H1 (cell line): ENCODE measurements at regions not wholly inside any gene's neighbourhood (a gene's known extent, or its start where the extent isn't known, plus 50 kb on each side); places are given as distances from the start of the nearest gene placed in this dataset.
"Not testable (repeated sequence)": the region's sequence is repeated elsewhere in the genome, so short reads cannot be mapped to it uniquely, and the experiment has no call there.

Experiments used
- CTCF ChIA-PET: fragments of 300-600 bp; sonication (Branson Sonifier 250); formaldehyde crosslinking; loops from one replicate; lab custom pipeline; 2021; ENCODE audit not compliant: partially characterized antibody; lab: Charles Lee
- POLR2A ChIA-PET: fragments of 300-600 bp; sonication (Branson Sonifier 250); formaldehyde crosslinking; loops from one replicate; lab custom pipeline; 2021; ENCODE audit warnings: inconsistent platforms; ENCODE audit not compliant: partially characterized antibody; lab: Charles Lee
- DNase-seq, 2 experiments: peaks; one replicate each; pipeline versions ENCODE4 v3.0.0 to v3.0.0-alpha.2; 2010 to 2022; ENCODE audit warnings: low spot score in 2 of 2, low read depth in 1 of 2, mixed read lengths in 1 of 2
- FAIRE-seq: peaks from 2 replicates; lab custom pipeline; 2011; peaks lifted over from hg19 to GRCh38; lab: Jason Lieb, UNC
- H2AFZ ChIP-seq: 2 replicates; pipeline ENCODE4 v1.8.1; 2012; ENCODE audit warnings: low read length, inconsistent platforms
- H2AK5ac ChIP-seq: 2 replicates; pipeline ENCODE4 v1.6.1; 2013; ENCODE audit warnings: low read depth, low read length
- H2BK120ac ChIP-seq: replicated peaks from 2 replicates; pipeline ENCODE3; 2013; ENCODE audit warnings: low read depth, low read length, inconsistent platforms
- H2BK12ac ChIP-seq: 2 replicates; pipeline ENCODE4 v1.6.1; 2013; ENCODE audit warnings: low read depth, low read length
- H2BK15ac ChIP-seq: 2 replicates; pipeline ENCODE4 v1.6.1; 2013; ENCODE audit warnings: low read length
- H2BK20ac ChIP-seq: 2 replicates; pipeline ENCODE4 v1.6.1; 2013; ENCODE audit warnings: low read length
- H2BK5ac ChIP-seq: 2 replicates; pipeline ENCODE4 v1.6.1; 2013; ENCODE audit warnings: low read depth, low read length
- H3K14ac ChIP-seq: 2 replicates; pipeline ENCODE4 v1.6.1; 2013; ENCODE audit warnings: inconsistent platforms; ENCODE audit not compliant: insufficient read length
- H3K18ac ChIP-seq: 2 replicates; pipeline ENCODE4 v1.6.1; 2013; ENCODE audit warnings: low read length; ENCODE audit errors: extremely low read depth
- H3K23ac ChIP-seq: 2 replicates; pipeline ENCODE4 v1.6.1; 2013; ENCODE audit warnings: inconsistent platforms; ENCODE audit not compliant: insufficient read length
- H3K23me2 ChIP-seq: 2 replicates; pipeline ENCODE4 v1.6.1; 2013; ENCODE audit warnings: low read depth, low read length
- H3K27ac ChIP-seq: 2 replicates; pipeline ENCODE4 v1.6.1; 2011; ENCODE audit warnings: low read depth, low read length, inconsistent platforms
- H3K27me3 ChIP-seq, 4 experiments: replicated peaks in 1 of 4; 1 replicate in 1 of 4; 2 replicates in 3 of 4; pipeline versions ENCODE4 v1.6.1 to v1.8.1; 2011 to 2013; ENCODE audit warnings: low read length in 3 of 4, mild to moderate bottlenecking in 3 of 4, inconsistent platforms in 2 of 4, mixed read lengths in 2 of 4, moderate library complexity in 1 of 4; ENCODE audit not compliant: control insufficient read depth in 3 of 4, insufficient read depth in 3 of 4; ENCODE audit errors: extremely low read depth in 1 of 4
- H3K36me3 ChIP-seq, 4 experiments: 2 replicates each; pipeline versions ENCODE4 v1.6.1 to v1.8.1; 2011 to 2013; ENCODE audit warnings: mild to moderate bottlenecking in 4 of 4, low read length in 3 of 4, moderate library complexity in 2 of 4, control low read depth in 1 of 4, inconsistent platforms in 1 of 4; ENCODE audit not compliant: insufficient read depth in 4 of 4, control insufficient read depth in 2 of 4
- H3K4ac ChIP-seq: replicated peaks from 2 replicates; pipeline ENCODE3; 2013; ENCODE audit warnings: low read length, low read depth, mixed read lengths, inconsistent platforms; ENCODE audit not compliant: insufficient read length
- H3K4me1 ChIP-seq, 4 experiments: replicated peaks in 1 of 4; 1 replicate in 1 of 4; 2 replicates in 3 of 4; pipeline versions ENCODE4 v1.6.1 to v1.8.1; 2011 to 2013; ENCODE audit warnings: low read length in 3 of 4, inconsistent platforms in 2 of 4, mixed read lengths in 1 of 4; ENCODE audit not compliant: insufficient read depth in 4 of 4, control insufficient read depth in 3 of 4
- H3K4me2 ChIP-seq, 2 experiments: 2 replicates each; pipeline versions ENCODE4 v1.6.1 to v1.8.1; 2011 to 2013; ENCODE audit warnings: low read depth in 2 of 2, low read length in 2 of 2, control low read depth in 1 of 2, inconsistent platforms in 1 of 2, mild to moderate bottlenecking in 1 of 2; ENCODE audit not compliant: insufficient read depth in 1 of 2
- H3K4me3 ChIP-seq, 4 experiments: fragments of 200-600, 300-600 bp in 1 of 4; sonication (generic), shearing (Covaris generic), sonication (Bioruptor Twin) in 1 of 4; 2 replicates each; pipeline versions ENCODE4 v1.5.1 to v1.8.1; 2011 to 2016; ENCODE audit warnings: low read length in 4 of 4, low read depth in 3 of 4, control low read depth in 2 of 4, inconsistent platforms in 2 of 4, mild to moderate bottlenecking in 2 of 4, mixed read lengths in 1 of 4, moderate library complexity in 1 of 4; ENCODE audit not compliant: insufficient read depth in 2 of 4; ENCODE audit errors: extremely low read depth in 1 of 4
- H3K56ac ChIP-seq: replicated peaks from 2 replicates; pipeline ENCODE3; 2013; ENCODE audit warnings: low read depth, mild to moderate bottlenecking, mixed read lengths, low read length, inconsistent platforms; ENCODE audit not compliant: insufficient read length
- H3K79me1 ChIP-seq: 2 replicates; pipeline ENCODE4 v1.6.1; 2013; ENCODE audit warnings: low read depth, low read length, control low read depth
- H3K79me2 ChIP-seq, 2 experiments: 2 replicates each; pipeline versions ENCODE4 v1.6.1 to v1.8.1; 2012 to 2013; ENCODE audit warnings: low read length in 2 of 2, mild to moderate bottlenecking in 2 of 2, inconsistent platforms in 1 of 2; ENCODE audit not compliant: insufficient read depth in 2 of 2, control insufficient read depth in 1 of 2
- H3K9ac ChIP-seq, 4 experiments: replicated peaks in 1 of 4; 1 replicate in 1 of 4; 2 replicates in 3 of 4; pipeline versions ENCODE4 v1.6.1 to v1.8.1; 2011 to 2013; ENCODE audit warnings: low read depth in 3 of 4, low read length in 3 of 4, control low read depth in 2 of 4, mild to moderate bottlenecking in 2 of 4, moderate library complexity in 2 of 4, inconsistent platforms in 1 of 4; ENCODE audit errors: extremely low read depth in 1 of 4
- H3K9me3 ChIP-seq, 2 experiments: 2 replicates each; pipeline versions ENCODE4 v1.6.1 to v1.8.1; 2012 to 2013; ENCODE audit warnings: mild to moderate bottlenecking in 2 of 2, moderate library complexity in 2 of 2, control low read depth in 1 of 2, inconsistent platforms in 1 of 2, low read depth in 1 of 2, low read length in 1 of 2, mixed read lengths in 1 of 2; ENCODE audit not compliant: insufficient read depth in 2 of 2
- H4K20me1 ChIP-seq, 2 experiments: replicated peaks in 1 of 2; 2 replicates each; pipeline versions ENCODE3 to v1.8.1; 2011 to 2013; ENCODE audit warnings: inconsistent platforms in 2 of 2, low read length in 2 of 2, mild to moderate bottlenecking in 1 of 2; ENCODE audit not compliant: insufficient read depth in 2 of 2, control insufficient read depth in 1 of 2
- H4K5ac ChIP-seq: 2 replicates; pipeline ENCODE4 v1.6.1; 2013; ENCODE audit warnings: low read length, low read depth, mixed read lengths, inconsistent platforms; ENCODE audit not compliant: insufficient read length
- H4K8ac ChIP-seq: 2 replicates; pipeline ENCODE4 v1.8.0; 2013; ENCODE audit warnings: mild to moderate bottlenecking, moderate library complexity, low read length, inconsistent platforms; ENCODE audit not compliant: insufficient read depth; ENCODE audit errors: extremely low read depth
- H4K91ac ChIP-seq: replicated peaks from 2 replicates; pipeline ENCODE3; 2013; ENCODE audit warnings: low read length, mixed read lengths, inconsistent platforms; ENCODE audit not compliant: insufficient read length
- WGBS, 2 experiments: shearing (Covaris generic) in 1 of 2; methylation state at CpG; one replicate each; pipeline versions ENCODE4 v1.1.6 to v1.1.7; 2013 to 2015; ENCODE audit warnings: low lambda C conversion rate in 2 of 2, mixed read lengths in 2 of 2, inconsistent platforms in 1 of 2, low coverage in 1 of 2, missing lambda C conversion rate in 1 of 2; ENCODE audit not compliant: insufficient replicate concordance in 2 of 2, insufficient coverage in 1 of 2, insufficient read length in 1 of 2; ENCODE audit errors: extremely low coverage in 1 of 2, missing lambda C conversion rate in 1 of 2; 5-methylcytosine and 5-hydroxymethylcytosine counted together

DNA sequence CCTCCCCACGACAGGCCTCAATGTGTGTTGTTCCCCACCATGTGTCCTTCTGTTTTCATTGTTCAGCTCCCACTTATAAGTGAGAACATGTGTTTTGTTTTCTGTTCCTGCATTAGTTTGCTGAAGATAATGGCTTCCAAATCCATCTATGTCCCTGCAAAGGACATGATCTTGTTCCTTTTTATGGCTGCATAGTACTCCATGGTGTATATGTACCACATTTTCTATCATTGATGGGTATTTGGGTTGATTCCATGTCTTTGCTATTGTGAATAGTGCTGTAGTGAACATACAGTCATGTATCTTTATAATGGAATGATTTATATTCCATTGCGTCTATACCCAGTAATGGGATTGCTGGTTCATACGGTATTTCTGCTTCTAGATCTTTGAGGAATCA, 71.5 kb upstream of the RGPD5 start:
- H2AFZ ChIP-seq, H3K23ac ChIP-seq, H3K4me3 ChIP-seq, POLR2A ChIA-PET, H3K4me2 ChIP-seq, H3K79me1 ChIP-seq, H3K4me1 ChIP-seq, H3K27ac ChIP-seq, H3K36me3 ChIP-seq, H2BK120ac ChIP-seq, H3K23me2 ChIP-seq, H3K79me2 ChIP-seq, H3K9me3 ChIP-seq, H3K4ac ChIP-seq, H2BK5ac ChIP-seq, H4K91ac ChIP-seq, DNase-seq, H3K18ac ChIP-seq, FAIRE-seq, H2BK15ac ChIP-seq, H4K20me1 ChIP-seq, H3K56ac ChIP-seq, H4K8ac ChIP-seq, H2AK5ac ChIP-seq, H2BK20ac ChIP-seq, H3K14ac ChIP-seq, H4K5ac ChIP-seq, H3K9ac ChIP-seq, H3K27me3 ChIP-seq, H2BK12ac ChIP-seq: not testable (repeated sequence)
- CTCF ChIA-PET, result interaction anchor here (1.0 to 1.2 kb wide), 2 partner anchors 177 to 499 kb away, joined by 3 read pairs; no protein-coding TSS in a partner anchor
- 93% methylated on average over 3 of the region's 3 CpGs; no CpG with 5 or more reads in 1 of the 2 experiments for WGBS, 2 experiments

DNA sequence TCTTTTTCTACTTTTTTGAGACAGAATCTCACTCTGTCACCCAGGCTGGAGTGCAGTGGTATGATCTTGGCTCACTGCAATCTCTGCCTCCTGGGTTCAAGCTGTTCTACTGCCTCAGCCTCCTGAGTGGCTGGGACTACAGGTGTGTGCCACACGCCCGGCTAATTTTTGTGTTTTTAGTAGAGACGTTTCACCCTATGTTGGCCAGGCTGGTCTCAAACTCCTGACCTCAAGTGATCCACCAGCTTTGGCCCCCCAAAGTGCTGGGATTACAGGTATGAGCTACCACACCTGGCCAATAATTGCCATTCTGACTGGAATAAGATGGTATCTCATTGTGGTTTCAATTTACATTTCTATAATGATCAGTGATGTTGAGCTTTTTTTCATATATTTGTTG, 71.0 kb upstream of the RGPD5 start:
- H4K5ac ChIP-seq, H3K23me2 ChIP-seq, H2BK12ac ChIP-seq, H4K8ac ChIP-seq, H3K4me3 ChIP-seq, H3K9me3 ChIP-seq, H3K23ac ChIP-seq, FAIRE-seq, H3K27ac ChIP-seq, H3K56ac ChIP-seq, H3K4me1 ChIP-seq, H3K36me3 ChIP-seq, H2BK5ac ChIP-seq, H2BK15ac ChIP-seq, H4K91ac ChIP-seq, H3K14ac ChIP-seq, H4K20me1 ChIP-seq, H2AFZ ChIP-seq, H3K18ac ChIP-seq, H3K9ac ChIP-seq, H3K79me2 ChIP-seq, H3K27me3 ChIP-seq, H2BK20ac ChIP-seq, H3K4ac ChIP-seq, H3K79me1 ChIP-seq, H3K4me2 ChIP-seq, H2AK5ac ChIP-seq, H2BK120ac ChIP-seq, POLR2A ChIA-PET: not testable (repeated sequence)
- peak in 1 of 2 experiments; percentile 6 for DNase-seq
- CTCF ChIA-PET, result interaction anchor here (1.0 kb wide), 2 partner anchors 177 to 206 kb away, joined by 3 read pairs; no protein-coding TSS in a partner anchor
- WGBS, 2 experiments, result 94% methylated on average over 3 of the region's 3 CpGs; no CpG with 5 or more reads in 1 of the 2 experiments
